ENCODE measurements at regions not wholly inside any gene's neighbourhood (a gene's known extent, or its start where the extent isn't known, plus 50 kb on each side); places are given as distances from the start of the nearest gene placed in this dataset.

GRCh38 chr1:105516068-105516467 lies 1540.4 kb upstream of the PRMT6 start:
- Histone ChIP-seq H3K79me2 (ENCODE audit: control insufficient read depth, insufficient read depth, low read length, poor library complexity) (no peaks in the 10 kb centered on the region), H3K27me3 (ENCODE audit: insufficient read depth, low read length) (no peaks in the 10 kb centered on the region), H3K36me3 (ENCODE audit: control insufficient read depth in 1 of 2, insufficient read depth in 2 of 2, low read length in 2 of 2) (no peaks in the 10 kb centered on the region), H3K14ac (ENCODE audit: low read length) (no peak overlapping the region), H4K8ac (ENCODE audit: low read depth, low read length) (no peak overlapping the region), H3K4me1 (ENCODE audit: control insufficient read depth in 1 of 2, insufficient read depth in 2 of 2, low read length in 2 of 2) (no peaks in the 10 kb centered on the region), H3K18ac (ENCODE audit: low read length) (no peak overlapping the region), H2BK12ac (ENCODE audit: low read length) (no peak overlapping the region), H3K79me1 (ENCODE audit: low read length) (no peaks in the 10 kb centered on the region), H4K12ac (ENCODE audit: low read depth, low read length) (no peak overlapping the region), H3K4me2 (ENCODE audit: low read length) (no peak overlapping the region), H3K4ac (ENCODE audit: low read depth, low read length) (no peak overlapping the region), H2BK120ac (ENCODE audit: insufficient read depth, low read length, poor library complexity) (no peak overlapping the region), H3K23ac (ENCODE audit: low read length) (no peak overlapping the region), H3K9ac (ENCODE audit: low read length) (no peak overlapping the region), H3K27ac (ENCODE audit: low read depth, low read length) (no peak overlapping the region), H3K9me3 (ENCODE audit: insufficient read depth, low read depth, low read length) (no peaks in the 10 kb centered on the region), H4K91ac (ENCODE audit: low read depth, low read length) (no peak overlapping the region), H2BK5ac (ENCODE audit: low read depth, low read length, poor library complexity) (no peak overlapping the region), H3K4me3 (ENCODE audit: low read depth, low read length) (no peak overlapping the region), H2AFZ (ENCODE audit: insufficient read depth, low read length, poor library complexity) (no peak overlapping the region), H2AK5ac (ENCODE audit: low read length) (no peak overlapping the region)
- DNase-seq, result no peak
- no CpG with 5 or more reads among the region's 1 CpG for WGBS (ENCODE audit: extremely low coverage, insufficient coverage, insufficient read length)

GRCh38 chr1:105533996-105534395 lies 1522.5 kb upstream of the PRMT6 start:
- H2AFZ ChIP-seq (ENCODE audit: insufficient read depth, low read length, poor library complexity), result no peak overlapping the region
- no peaks in the 10 kb centered on the region for H3K36me3 ChIP-seq (ENCODE audit: control insufficient read depth in 1 of 2, insufficient read depth in 2 of 2, low read length in 2 of 2)
- no peak for DNase-seq
- H4K12ac ChIP-seq (ENCODE audit: low read depth, low read length), result no peak overlapping the region
- H3K4ac ChIP-seq (ENCODE audit: low read depth, low read length), result no peak overlapping the region
- no peak overlapping the region for H2BK12ac ChIP-seq (ENCODE audit: low read length)
- no peak overlapping the region for H4K91ac ChIP-seq (ENCODE audit: low read depth, low read length)
- no peak overlapping the region for H2AK5ac ChIP-seq (ENCODE audit: low read length)
- H3K4me1 ChIP-seq (ENCODE audit: control insufficient read depth in 1 of 2, insufficient read depth in 2 of 2, low read length in 2 of 2), result no peaks in the 10 kb centered on the region
- H3K4me2 ChIP-seq (ENCODE audit: low read length), result no peak overlapping the region
- H3K18ac ChIP-seq (ENCODE audit: low read length), result no peak overlapping the region
- WGBS (ENCODE audit: extremely low coverage, insufficient coverage, insufficient read length), result no CpG with 5 or more reads among the region's 3 CpGs
- H3K9ac ChIP-seq (ENCODE audit: low read length), result no peak overlapping the region
- no peak overlapping the region for H3K4me3 ChIP-seq (ENCODE audit: low read depth, low read length)
- H3K79me2 ChIP-seq (ENCODE audit: control insufficient read depth, insufficient read depth, low read length, poor library complexity), result no peaks in the 10 kb centered on the region
- no peak overlapping the region for H2BK5ac ChIP-seq (ENCODE audit: low read depth, low read length, poor library complexity)
- no peaks in the 10 kb centered on the region for H3K9me3 ChIP-seq (ENCODE audit: insufficient read depth, low read depth, low read length)
- H3K14ac ChIP-seq (ENCODE audit: low read length), result no peak overlapping the region
- no peak overlapping the region for H3K27ac ChIP-seq (ENCODE audit: low read depth, low read length)
- no peak overlapping the region for H3K23ac ChIP-seq (ENCODE audit: low read length)
- no peaks in the 10 kb centered on the region for H3K79me1 ChIP-seq (ENCODE audit: low read length)
- no peak overlapping the region for H4K8ac ChIP-seq (ENCODE audit: low read depth, low read length)
- H2BK120ac ChIP-seq (ENCODE audit: insufficient read depth, low read length, poor library complexity), result no peak overlapping the region
- H3K27me3 ChIP-seq (ENCODE audit: insufficient read depth, low read length), result no peaks in the 10 kb centered on the region

- Histone ChIP-seq H3K14ac (ENCODE audit: low read length) (no peak overlapping the region), H4K91ac (ENCODE audit: low read depth, low read length) (no peak overlapping the region), H3K4me3 (ENCODE audit: low read depth, low read length) (no peak overlapping the region), H3K9ac (ENCODE audit: low read length) (no peak overlapping the region), H2BK120ac (ENCODE audit: insufficient read depth, low read length, poor library complexity) (no peak overlapping the region), H3K18ac (ENCODE audit: low read length) (no peak overlapping the region), H3K27me3 (ENCODE audit: insufficient read depth, low read length) (no peaks in the 10 kb centered on the region), H3K79me2 (ENCODE audit: control insufficient read depth, insufficient read depth, low read length, poor library complexity) (no peaks in the 10 kb centered on the region), H3K4ac (ENCODE audit: low read depth, low read length) (no peak overlapping the region), H4K12ac (ENCODE audit: low read depth, low read length) (no peak overlapping the region), H2BK12ac (ENCODE audit: low read length) (no peak overlapping the region), H3K4me1 (ENCODE audit: control insufficient read depth in 1 of 2, insufficient read depth in 2 of 2, low read length in 2 of 2) (no peaks in the 10 kb centered on the region), H3K9me3 (ENCODE audit: insufficient read depth, low read depth, low read length) (peaks cover 2% of the 10 kb centered on the region), H3K79me1 (ENCODE audit: low read length) (no peaks in the 10 kb centered on the region), H3K4me2 (ENCODE audit: low read length) (no peak overlapping the region), H2BK5ac (ENCODE audit: low read depth, low read length, poor library complexity) (no peak overlapping the region), H2AK5ac (ENCODE audit: low read length) (no peak overlapping the region), H3K23ac (ENCODE audit: low read length) (no peak overlapping the region), H4K8ac (ENCODE audit: low read depth, low read length) (no peak overlapping the region), H3K27ac (ENCODE audit: low read depth, low read length) (no peak overlapping the region), H3K36me3 (ENCODE audit: control insufficient read depth in 1 of 2, insufficient read depth in 2 of 2, low read length in 2 of 2) (no peaks in the 10 kb centered on the region), H2AFZ (ENCODE audit: insufficient read depth, low read length, poor library complexity) (no peak overlapping the region)
- WGBS (ENCODE audit: extremely low coverage, insufficient coverage, insufficient read length), result no CpG with 5 or more reads among the region's 1 CpG
- no peak for DNase-seq
Measured at GRCh38 chr1:105544475-105544874, 1512.0 kb upstream of the PRMT6 start.

DNA sequence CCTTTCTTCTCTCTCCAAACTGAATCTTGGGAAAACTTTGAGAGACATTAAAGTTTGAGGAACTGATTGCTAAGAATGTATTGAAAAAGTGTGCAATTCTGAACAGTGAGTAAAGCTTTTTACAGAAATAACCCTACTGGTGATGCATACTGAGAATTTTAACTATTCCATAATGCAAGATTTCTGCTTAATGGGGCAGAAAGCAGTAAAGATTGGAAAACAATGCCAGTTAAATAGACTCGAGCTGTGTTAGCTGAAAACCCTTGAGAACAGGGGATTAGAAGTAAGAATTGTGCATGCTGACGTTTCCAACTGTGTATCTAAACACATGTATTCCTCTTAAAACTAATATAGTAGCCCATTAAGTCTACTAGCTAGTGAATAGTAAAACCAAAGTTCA lies 1500.2 kb upstream of the PRMT6 start:
- Histone ChIP-seq H3K36me3 (ENCODE audit: control insufficient read depth in 1 of 2, insufficient read depth in 2 of 2, low read length in 2 of 2) (no peaks in the 10 kb centered on the region), H3K79me2 (ENCODE audit: control insufficient read depth, insufficient read depth, low read length, poor library complexity) (no peaks in the 10 kb centered on the region), H2BK120ac (ENCODE audit: insufficient read depth, low read length, poor library complexity) (no peak overlapping the region), H4K12ac (ENCODE audit: low read depth, low read length) (no peak overlapping the region), H2AFZ (ENCODE audit: insufficient read depth, low read length, poor library complexity) (no peak overlapping the region), H2AK5ac (ENCODE audit: low read length) (no peak overlapping the region), H3K4me3 (ENCODE audit: low read depth, low read length) (no peak overlapping the region), H3K27ac (ENCODE audit: low read depth, low read length) (no peak overlapping the region), H3K4me2 (ENCODE audit: low read length) (no peak overlapping the region), H3K4ac (ENCODE audit: low read depth, low read length) (no peak overlapping the region), H2BK5ac (ENCODE audit: low read depth, low read length, poor library complexity) (no peak overlapping the region), H3K79me1 (ENCODE audit: low read length) (no peaks in the 10 kb centered on the region), H2BK12ac (ENCODE audit: low read length) (no peak overlapping the region), H3K4me1 (ENCODE audit: control insufficient read depth in 1 of 2, insufficient read depth in 2 of 2, low read length in 2 of 2) (no peaks in the 10 kb centered on the region), H3K9ac (ENCODE audit: low read length) (no peak overlapping the region), H4K91ac (ENCODE audit: low read depth, low read length) (no peak overlapping the region), H3K23ac (ENCODE audit: low read length) (no peak overlapping the region), H3K18ac (ENCODE audit: low read length) (no peak overlapping the region), H3K9me3 (ENCODE audit: insufficient read depth, low read depth, low read length) (no peaks in the 10 kb centered on the region), H4K8ac (ENCODE audit: low read depth, low read length) (no peak overlapping the region), H3K14ac (ENCODE audit: low read length) (no peak overlapping the region), H3K27me3 (ENCODE audit: insufficient read depth, low read length) (no peaks in the 10 kb centered on the region)
- no peak for DNase-seq
- no CpG with 5 or more reads among the region's 2 CpGs for WGBS (ENCODE audit: extremely low coverage, insufficient coverage, insufficient read length)

- H3K27ac ChIP-seq (ENCODE audit: low read depth, low read length), result no peak overlapping the region
Measured at GRCh38 chr1:105558023-105558422, 1498.5 kb upstream of the PRMT6 start.

More at GRCh38 chr1:105558023-105558422, 1498.5 kb upstream of the PRMT6 start:
- H2BK12ac ChIP-seq (ENCODE audit: low read length), result no peak overlapping the region
- no peaks in the 10 kb centered on the region for H3K79me2 ChIP-seq (ENCODE audit: control insufficient read depth, insufficient read depth, low read length, poor library complexity)
- no peak overlapping the region for H3K9ac ChIP-seq (ENCODE audit: low read length)
- H4K12ac ChIP-seq (ENCODE audit: low read depth, low read length), result no peak overlapping the region
- no peak for DNase-seq
- H3K23ac ChIP-seq (ENCODE audit: low read length), result no peak overlapping the region
- no peak overlapping the region for H2BK5ac ChIP-seq (ENCODE audit: low read depth, low read length, poor library complexity)
- no peaks in the 10 kb centered on the region for H3K4me1 ChIP-seq (ENCODE audit: control insufficient read depth in 1 of 2, insufficient read depth in 2 of 2, low read length in 2 of 2)
- no peak overlapping the region for H3K18ac ChIP-seq (ENCODE audit: low read length)
- H3K14ac ChIP-seq (ENCODE audit: low read length), result no peak overlapping the region
- H3K79me1 ChIP-seq (ENCODE audit: low read length), result no peaks in the 10 kb centered on the region
- H2AFZ ChIP-seq (ENCODE audit: insufficient read depth, low read length, poor library complexity), result no peak overlapping the region
- no peaks in the 10 kb centered on the region for H3K27me3 ChIP-seq (ENCODE audit: insufficient read depth, low read length)
- no peak overlapping the region for H3K4me3 ChIP-seq (ENCODE audit: low read depth, low read length)
- no peak overlapping the region for H4K91ac ChIP-seq (ENCODE audit: low read depth, low read length)
- H3K4me2 ChIP-seq (ENCODE audit: low read length), result no peak overlapping the region
- H2BK120ac ChIP-seq (ENCODE audit: insufficient read depth, low read length, poor library complexity), result no peak overlapping the region
- H4K8ac ChIP-seq (ENCODE audit: low read depth, low read length), result no peak overlapping the region
- H3K36me3 ChIP-seq (ENCODE audit: control insufficient read depth in 1 of 2, insufficient read depth in 2 of 2, low read length in 2 of 2), result no peaks in the 10 kb centered on the region
- H2AK5ac ChIP-seq (ENCODE audit: low read length), result no peak overlapping the region
- no peak overlapping the region for H3K4ac ChIP-seq (ENCODE audit: low read depth, low read length)
- no peaks in the 10 kb centered on the region for H3K9me3 ChIP-seq (ENCODE audit: insufficient read depth, low read depth, low read length)

Measured in trophoblast cell (in vitro differentiated cells and primary cell).